WTC11 (cell line): ENCODE measurements at regions not wholly inside any gene's neighbourhood (a gene's known extent, or its start where the extent isn't known, plus 50 kb on each side); places are given as distances from the start of the nearest gene placed in this dataset.

ENCODE experiments used
- ATAC-seq: fragments of 200-7000 bp; cut with Tn5 transposase; 2 replicates; pipeline ENCODE4 v1.10.0; 2021; ENCODE audit warnings: mild to moderate bottlenecking, moderate library complexity
- CTCF ChIA-PET: fragments of 300-600 bp; sonication (Branson Sonifier 250); formaldehyde crosslinking; loops from one replicate; lab custom pipeline; 2021; ENCODE audit warnings: antibody characterized with exemption; lab: Charles Lee
- POLR2A ChIA-PET: fragments of 350-600 bp; sonication (Branson Sonifier 250); formaldehyde crosslinking; loops from one replicate; lab custom pipeline; 2021; ENCODE audit warnings: antibody characterized with exemption; lab: Charles Lee
- DNase-seq: peaks from one replicate; pipeline ENCODE4 v3.0.0; 2021; ENCODE audit warnings: low spot score
- H3K27ac Mint-ChIP-seq: 2 replicates; pipeline ENCODE4 v1.8.0; 2021; ENCODE audit warnings: mixed read lengths
- H3K27me3 Mint-ChIP-seq: 2 replicates; pipeline ENCODE4 v1.8.0; 2021; ENCODE audit warnings: low read depth, mild to moderate bottlenecking, moderate library complexity, mixed read lengths
- H3K36me3 Mint-ChIP-seq: 2 replicates; pipeline ENCODE4 v1.8.0; 2021; ENCODE audit warnings: mixed read lengths
- H3K4me1 Mint-ChIP-seq: 2 replicates; pipeline ENCODE4 v1.8.0; 2022; ENCODE audit warnings: mixed read lengths
- H3K4me3 Mint-ChIP-seq: 2 replicates; pipeline ENCODE4 v1.8.0; 2021; ENCODE audit warnings: mild to moderate bottlenecking, moderate library complexity, mixed read lengths
- H3K9me3 Mint-ChIP-seq: 2 replicates; pipeline ENCODE4 v1.8.0; 2021; ENCODE audit warnings: mixed read lengths
- ATF6 ChIP-seq: sonication (generic); formaldehyde crosslinking; IDR thresholded peaks from 2 replicates; pipeline ENCODE4 v1.8.1; 2023; ENCODE audit warnings: mild to moderate bottlenecking, missing genetic modification reagents
- E2F4 ChIP-seq: sonication (generic); formaldehyde crosslinking; IDR thresholded peaks from 2 replicates; pipeline ENCODE4 v1.8.1; 2022; ENCODE audit warnings: low read depth, mild to moderate bottlenecking, moderate library complexity, missing genetic modification reagents, borderline replicate concordance
- EMX1 ChIP-seq: fragments of 250-450 bp; sonication (Bioruptor Pico); IDR thresholded peaks from 2 replicates; pipeline ENCODE4 v1.8.0; 2021; ENCODE audit warnings: mild to moderate bottlenecking
- ESRRA ChIP-seq: sonication (generic); formaldehyde crosslinking; IDR thresholded peaks from 2 replicates; pipeline ENCODE4 v1.8.1; 2022; ENCODE audit warnings: mild to moderate bottlenecking, missing genetic modification reagents, borderline replicate concordance
- FOXK1 ChIP-seq: sonication (generic); formaldehyde crosslinking; IDR thresholded peaks from 2 replicates; pipeline ENCODE4 v1.8.0; 2022; ENCODE audit warnings: mild to moderate bottlenecking, moderate library complexity, missing genetic modification reagents
- FOXP4 ChIP-seq: sonication (generic); formaldehyde crosslinking; IDR thresholded peaks from 2 replicates; pipeline ENCODE4 v1.8.0; 2022; ENCODE audit warnings: mild to moderate bottlenecking, missing genetic modification reagents
- GRHL2 ChIP-seq: fragments of 250-450 bp; sonication (Bioruptor Pico); IDR thresholded peaks from 2 replicates; pipeline ENCODE4 v1.8.0; 2022; ENCODE audit warnings: mild to moderate bottlenecking, moderate library complexity; ENCODE audit not compliant: insufficient replicate concordance, severe bottlenecking
- JUN ChIP-seq: sonication (generic); formaldehyde crosslinking; IDR thresholded peaks from 2 replicates; pipeline ENCODE4 v1.8.0; 2023; ENCODE audit warnings: mild to moderate bottlenecking, missing genetic modification reagents
- PRRX2 ChIP-seq: fragments of 250-450 bp; sonication (Bioruptor Pico); IDR thresholded peaks from 2 replicates; pipeline ENCODE4 v1.8.0; 2021; ENCODE audit warnings: mild to moderate bottlenecking
- SMAD4 ChIP-seq: sonication (generic); formaldehyde crosslinking; IDR thresholded peaks from 2 replicates; pipeline ENCODE4 v1.8.0; 2022; ENCODE audit warnings: mild to moderate bottlenecking, missing genetic modification reagents
- SOX15 ChIP-seq: fragments of 250-450 bp; sonication (Bioruptor Pico); IDR thresholded peaks from 2 replicates; pipeline ENCODE4 v1.9.0; 2021; ENCODE audit warnings: mild to moderate bottlenecking
- TEAD1 ChIP-seq: sonication (generic); formaldehyde crosslinking; IDR thresholded peaks from 2 replicates; pipeline ENCODE4 v1.8.0; 2022; ENCODE audit warnings: mild to moderate bottlenecking, missing genetic modification reagents
- ZNF396 ChIP-seq: fragments of 250-450 bp; sonication (Bioruptor Pico); IDR thresholded peaks from 2 replicates; pipeline ENCODE4 v1.8.0; 2021; ENCODE audit warnings: mild to moderate bottlenecking, moderate library complexity, borderline replicate concordance
- ZNF671 ChIP-seq: fragments of 250-450 bp; sonication (Bioruptor Pico); IDR thresholded peaks from 2 replicates; pipeline ENCODE4 v1.8.0; 2021; ENCODE audit warnings: mild to moderate bottlenecking
- TF ChIP-seq, protein P1 (sequence below): sonication (generic); formaldehyde crosslinking; IDR thresholded peaks from 2 replicates; pipeline ENCODE4 v1.8.0; 2023; ENCODE audit warnings: mild to moderate bottlenecking, missing genetic modification reagents
- TF ChIP-seq, protein P2 (sequence below): fragments of 250-450 bp; sonication (Bioruptor Pico); IDR thresholded peaks from 2 replicates; pipeline ENCODE4 v1.9.0; 2021; ENCODE audit warnings: moderate library complexity, mild to moderate bottlenecking, inconsistent platforms, borderline replicate concordance
- TF ChIP-seq, protein P3 (sequence below): sonication (generic); formaldehyde crosslinking; IDR thresholded peaks from 2 replicates; pipeline ENCODE4 v1.8.0; 2022; ENCODE audit warnings: mild to moderate bottlenecking, missing genetic modification reagents
- TF ChIP-seq, protein P4 (sequence below): sonication (generic); formaldehyde crosslinking; IDR thresholded peaks from 2 replicates; pipeline ENCODE4 v1.8.0; 2022; ENCODE audit warnings: mild to moderate bottlenecking, missing genetic modification reagents

- no peak overlapping the region for H3K4me3 Mint-ChIP-seq
- no peak for ATAC-seq
- no peaks in the 10 kb centered on the region for H3K27me3 Mint-ChIP-seq
- POLR2A ChIA-PET: no interaction called here
- TF ChIP-seq E2F4 (CRISPR knock-in tag) (no peak), GRHL2 (no peak), FOXK1 (CRISPR knock-in tag) (no peak)
- peaks cover 7% of the 10 kb centered on the region for H3K9me3 Mint-ChIP-seq
- peaks cover 4% of the 10 kb centered on the region for H3K4me1 Mint-ChIP-seq
- H3K27ac Mint-ChIP-seq: no peak overlapping the region
- CTCF ChIA-PET: interaction anchor here (1.1 to 1.6 kb wide), 3 partner anchors 11 to 681 kb away, joined by 3 to 7 read pairs (median 6); no protein-coding TSS in a partner anchor
- no peaks in the 10 kb centered on the region for H3K36me3 Mint-ChIP-seq
- no peak for DNase-seq
These were observed 403.7 kb downstream of the SLC6A15 start for GRCh38 chr12:84508851-84509260.

DNA sequence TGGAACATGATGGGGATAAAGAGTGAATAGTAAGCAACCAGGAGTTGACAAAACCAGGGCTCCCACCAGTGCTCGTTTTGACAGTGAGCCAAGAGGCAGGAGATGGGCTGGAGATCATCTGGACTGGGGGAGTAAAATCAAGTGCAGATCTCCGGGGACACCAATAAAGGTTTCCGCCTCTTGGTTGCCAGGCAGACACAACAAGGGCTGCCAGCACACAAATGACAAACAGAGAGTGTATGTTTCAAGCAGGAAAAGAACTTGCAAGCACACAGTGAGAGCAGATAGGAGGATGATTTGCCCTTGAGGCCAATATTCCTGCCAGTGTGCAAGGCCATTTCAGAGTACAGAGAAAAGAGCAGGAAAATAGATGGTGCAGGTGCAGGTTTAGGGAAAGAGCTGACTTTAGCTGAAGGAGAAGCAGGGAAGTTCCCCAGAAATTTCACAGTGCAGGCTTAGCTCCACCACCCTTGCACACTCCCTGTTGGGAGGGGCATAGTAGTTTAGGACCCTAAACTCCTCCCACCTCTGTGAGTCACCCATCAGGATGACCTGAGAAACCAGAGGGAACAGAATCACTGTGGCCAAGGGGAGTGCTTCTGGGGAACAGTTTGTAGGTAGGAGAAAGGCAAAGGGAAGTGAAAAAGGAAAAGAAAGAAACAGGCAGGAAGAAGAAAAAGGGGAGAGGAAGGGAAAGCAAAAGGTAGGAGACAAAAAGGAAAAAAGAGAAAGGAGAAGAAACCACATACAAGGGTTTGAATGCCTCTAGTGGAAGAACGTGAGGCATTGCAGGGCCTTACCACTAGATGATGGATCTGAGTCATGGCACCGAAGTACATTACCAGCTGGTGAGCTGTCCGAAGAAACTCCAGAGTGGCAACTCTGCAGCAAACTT, 404.4 kb downstream of the SLC6A15 start:
- CTCF ChIA-PET: interaction anchor here (1.1 to 1.6 kb wide), 3 partner anchors 11 to 680 kb away, joined by 3 to 7 read pairs (median 6); no protein-coding TSS in a partner anchor

GRCh38 chr12:84506282-84506681, 406.3 kb downstream of the SLC6A15 start:
- Mint-ChIP-seq H3K27me3 (no peaks in the 10 kb centered on the region), H3K4me3 (no peak overlapping the region), H3K9me3 (peaks cover 7% of the 10 kb centered on the region), H3K27ac (no peak overlapping the region), H3K36me3 (no peaks in the 10 kb centered on the region), H3K4me1 (peaks cover 4% of the 10 kb centered on the region)
- DNase-seq: no peak
- no peak for ATAC-seq
- CTCF ChIA-PET: interaction anchor here (0.9 to 1.9 kb wide), 2 partner anchors 679 to 683 kb away, joined by 3 to 5 read pairs; no protein-coding TSS in a partner anchor
- POLR2A ChIA-PET: no interaction called here
- TF ChIP-seq SOX15: no peak
- TF ChIP-seq SMAD4 (CRISPR knock-in tag): no peak
- TF ChIP-seq TEAD1 (CRISPR knock-in tag): no peak
- TF ChIP-seq FOXP4: no peak
- TF ChIP-seq, protein P1, sequence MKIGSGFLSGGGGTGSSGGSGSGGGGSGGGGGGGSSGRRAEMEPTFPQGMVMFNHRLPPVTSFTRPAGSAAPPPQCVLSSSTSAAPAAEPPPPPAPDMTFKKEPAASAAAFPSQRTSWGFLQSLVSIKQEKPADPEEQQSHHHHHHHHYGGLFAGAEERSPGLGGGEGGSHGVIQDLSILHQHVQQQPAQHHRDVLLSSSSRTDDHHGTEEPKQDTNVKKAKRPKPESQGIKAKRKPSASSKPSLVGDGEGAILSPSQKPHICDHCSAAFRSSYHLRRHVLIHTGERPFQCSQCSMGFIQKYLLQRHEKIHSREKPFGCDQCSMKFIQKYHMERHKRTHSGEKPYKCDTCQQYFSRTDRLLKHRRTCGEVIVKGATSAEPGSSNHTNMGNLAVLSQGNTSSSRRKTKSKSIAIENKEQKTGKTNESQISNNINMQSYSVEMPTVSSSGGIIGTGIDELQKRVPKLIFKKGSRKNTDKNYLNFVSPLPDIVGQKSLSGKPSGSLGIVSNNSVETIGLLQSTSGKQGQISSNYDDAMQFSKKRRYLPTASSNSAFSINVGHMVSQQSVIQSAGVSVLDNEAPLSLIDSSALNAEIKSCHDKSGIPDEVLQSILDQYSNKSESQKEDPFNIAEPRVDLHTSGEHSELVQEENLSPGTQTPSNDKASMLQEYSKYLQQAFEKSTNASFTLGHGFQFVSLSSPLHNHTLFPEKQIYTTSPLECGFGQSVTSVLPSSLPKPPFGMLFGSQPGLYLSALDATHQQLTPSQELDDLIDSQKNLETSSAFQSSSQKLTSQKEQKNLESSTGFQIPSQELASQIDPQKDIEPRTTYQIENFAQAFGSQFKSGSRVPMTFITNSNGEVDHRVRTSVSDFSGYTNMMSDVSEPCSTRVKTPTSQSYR: no peak
- TF ChIP-seq ATF6 (CRISPR knock-in tag): no peak
- TF ChIP-seq JUN (CRISPR knock-in tag): no peak
- TF ChIP-seq ESRRA (CRISPR knock-in tag): no peak
- no peak for TF ChIP-seq EMX1 (CRISPR knock-in tag)
- TF ChIP-seq ZNF671: no peak
- TF ChIP-seq, protein P2, sequence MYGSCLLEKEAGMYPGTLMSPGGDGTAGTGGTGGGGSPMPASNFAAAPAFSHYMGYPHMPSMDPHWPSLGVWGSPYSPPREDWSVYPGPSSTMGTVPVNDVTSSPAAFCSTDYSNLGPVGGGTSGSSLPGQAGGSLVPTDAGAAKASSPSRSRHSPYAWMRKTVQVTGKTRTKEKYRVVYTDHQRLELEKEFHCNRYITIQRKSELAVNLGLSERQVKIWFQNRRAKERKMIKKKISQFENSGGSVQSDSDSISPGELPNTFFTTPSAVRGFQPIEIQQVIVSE (CRISPR knock-in tag): no peak

More for the DNA sequence above, 404.4 kb downstream of the SLC6A15 start:
- no peaks in the 10 kb centered on the region for H3K27me3 Mint-ChIP-seq
- POLR2A ChIA-PET: no interaction called here
- TF ChIP-seq EMX1 (CRISPR knock-in tag): no peak
- TF ChIP-seq E2F4 (CRISPR knock-in tag): no peak
- no peak for TF ChIP-seq ZNF396 (CRISPR knock-in tag)
- TF ChIP-seq, protein P3, sequence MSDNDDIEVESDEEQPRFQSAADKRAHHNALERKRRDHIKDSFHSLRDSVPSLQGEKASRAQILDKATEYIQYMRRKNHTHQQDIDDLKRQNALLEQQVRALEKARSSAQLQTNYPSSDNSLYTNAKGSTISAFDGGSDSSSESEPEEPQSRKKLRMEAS: no peak
- TF ChIP-seq PRRX2: no peak
- TF ChIP-seq, protein P4, sequence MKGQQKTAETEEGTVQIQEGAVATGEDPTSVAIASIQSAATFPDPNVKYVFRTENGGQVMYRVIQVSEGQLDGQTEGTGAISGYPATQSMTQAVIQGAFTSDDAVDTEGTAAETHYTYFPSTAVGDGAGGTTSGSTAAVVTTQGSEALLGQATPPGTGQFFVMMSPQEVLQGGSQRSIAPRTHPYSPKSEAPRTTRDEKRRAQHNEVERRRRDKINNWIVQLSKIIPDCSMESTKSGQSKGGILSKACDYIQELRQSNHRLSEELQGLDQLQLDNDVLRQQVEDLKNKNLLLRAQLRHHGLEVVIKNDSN (CRISPR knock-in tag): no peak
- no peaks in the 10 kb centered on the region for H3K36me3 Mint-ChIP-seq
- H3K4me1 Mint-ChIP-seq: peaks cover 4% of the 10 kb centered on the region
- peak; percentile 93 for ATAC-seq
- peak overlapping the region; percentile 9; the same call in 1 of the 2 replicates for H3K27ac Mint-ChIP-seq
- H3K4me3 Mint-ChIP-seq: no peak overlapping the region
- no peak for DNase-seq
- H3K9me3 Mint-ChIP-seq: peaks cover 7% of the 10 kb centered on the region
